H9 (cell line): ENCODE measurements at regions not wholly inside any gene's neighbourhood (a gene's known extent, or its start where the extent isn't known, plus 50 kb on each side); places are given as distances from the start of the nearest gene placed in this dataset.

Experiments
- DNase-seq: peaks from one replicate; pipeline ENCODE4 v3.0.0-alpha.2; 2017
- H2AFZ ChIP-seq: one replicate; pipeline ENCODE4 v1.6.1; 2013; ENCODE audit warnings: mild to moderate bottlenecking, low read length, control low read depth, moderate library complexity
- H2AK5ac ChIP-seq: 2 replicates; pipeline ENCODE4 v1.6.1; 2013; ENCODE audit warnings: low read length, control low read depth, mixed read lengths; ENCODE audit not compliant: insufficient read length
- H2BK120ac ChIP-seq: one replicate; pipeline ENCODE4 v1.6.1; 2013; ENCODE audit warnings: low read depth, mild to moderate bottlenecking, low read length, control low read depth, inconsistent platforms; ENCODE audit not compliant: poor library complexity, severe bottlenecking
- H2BK12ac ChIP-seq: 2 replicates; pipeline ENCODE4 v1.6.1; 2013; ENCODE audit warnings: low read length, control low read depth, mixed read lengths, low read depth; ENCODE audit not compliant: insufficient read length
- H2BK15ac ChIP-seq: 2 replicates; pipeline ENCODE4 v1.6.1; 2013; ENCODE audit warnings: low read depth, low read length, control low read depth
- H2BK20ac ChIP-seq: one replicate; pipeline ENCODE4 v1.6.1; 2013; ENCODE audit warnings: low read depth, mild to moderate bottlenecking, low read length, control low read depth, inconsistent platforms; ENCODE audit not compliant: poor library complexity, severe bottlenecking
- H2BK5ac ChIP-seq: 2 replicates; pipeline ENCODE4 v1.6.1; 2013; ENCODE audit warnings: low read length, control low read depth, mixed read lengths; ENCODE audit not compliant: insufficient read length
- H3K14ac ChIP-seq: 2 replicates; pipeline ENCODE4 v1.6.1; 2013; ENCODE audit warnings: low read length, control low read depth; ENCODE audit not compliant: insufficient read depth
- H3K18ac ChIP-seq: 2 replicates; pipeline ENCODE4 v1.6.1; 2013; ENCODE audit warnings: low read depth, mild to moderate bottlenecking, mixed read lengths, low read length, control low read depth; ENCODE audit not compliant: insufficient read length
- H3K23ac ChIP-seq: 2 replicates; pipeline ENCODE4 v1.6.1; 2013; ENCODE audit warnings: low read length, control low read depth, mixed read lengths, low read depth; ENCODE audit not compliant: insufficient read length
- H3K23me2 ChIP-seq: 2 replicates; pipeline ENCODE4 v1.6.1; 2013; ENCODE audit warnings: low read depth, mild to moderate bottlenecking, mixed read lengths, low read length, control low read depth; ENCODE audit not compliant: insufficient read length, poor library complexity, severe bottlenecking
- H3K27ac ChIP-seq: 2 replicates; pipeline ENCODE4 v1.5.1; 2013; ENCODE audit warnings: low read length, control low read depth, mixed read lengths, low read depth; ENCODE audit not compliant: insufficient read length
- H3K27me3 ChIP-seq: 2 replicates; pipeline ENCODE4 v1.6.1; 2013; ENCODE audit warnings: low read length, control low read depth, inconsistent platforms; ENCODE audit not compliant: insufficient read depth
- H3K4ac ChIP-seq: 2 replicates; pipeline ENCODE4 v1.6.1; 2013; ENCODE audit warnings: low read depth, mild to moderate bottlenecking, control low read depth, inconsistent platforms, low read length, moderate library complexity
- H3K4me1 ChIP-seq: 2 replicates; pipeline ENCODE4 v1.6.1; 2013; ENCODE audit warnings: low read length, control low read depth, inconsistent platforms; ENCODE audit not compliant: insufficient read depth
- H3K4me2 ChIP-seq: 2 replicates; pipeline ENCODE4 v1.6.1; 2013; ENCODE audit warnings: low read length, control low read depth, mixed read lengths; ENCODE audit not compliant: insufficient read length, insufficient read depth
- H3K56ac ChIP-seq: 2 replicates; pipeline ENCODE4 v1.6.1; 2013; ENCODE audit warnings: low read depth, mild to moderate bottlenecking, mixed read lengths, low read length, control low read depth; ENCODE audit not compliant: insufficient read length
- H3K79me1 ChIP-seq: 2 replicates; pipeline ENCODE4 v1.6.1; 2013; ENCODE audit warnings: low read depth, mild to moderate bottlenecking, moderate library complexity, low read length, control low read depth, inconsistent platforms; ENCODE audit not compliant: insufficient read depth, poor library complexity, severe bottlenecking
- H3K79me2 ChIP-seq: 2 replicates; pipeline ENCODE4 v1.6.1; 2013; ENCODE audit warnings: low read length, control low read depth, inconsistent platforms; ENCODE audit not compliant: insufficient read depth
- H3K9ac ChIP-seq: 2 replicates; pipeline ENCODE4 v1.6.1; 2013; ENCODE audit warnings: low read length, control low read depth, mixed read lengths; ENCODE audit not compliant: insufficient read length; ENCODE audit errors: extremely low read depth
- H3K9me3 ChIP-seq: one replicate; pipeline ENCODE4 v1.6.1; 2013; ENCODE audit warnings: low read depth, low read length, inconsistent platforms; ENCODE audit not compliant: control insufficient read depth
- H3T11ph ChIP-seq: one replicate; pipeline ENCODE4 v1.6.1; 2013; ENCODE audit warnings: mild to moderate bottlenecking, low read length, control low read depth, inconsistent platforms
- H4K20me1 ChIP-seq: one replicate; pipeline ENCODE4 v1.6.1; 2013; ENCODE audit not compliant: control insufficient read depth, insufficient read length, insufficient read depth
- H4K5ac ChIP-seq: 2 replicates; pipeline ENCODE4 v1.6.1; 2013; ENCODE audit warnings: low read depth, mild to moderate bottlenecking, mixed read lengths, low read length, control low read depth; ENCODE audit not compliant: insufficient read length
- H4K8ac ChIP-seq: replicated peaks from 2 replicates; pipeline ENCODE4 v1.6.1; 2013; ENCODE audit warnings: low read length, control low read depth, mixed read lengths, low read depth; ENCODE audit not compliant: insufficient read length
- H4K91ac ChIP-seq: 2 replicates; pipeline ENCODE4 v1.6.1; 2013; ENCODE audit warnings: low read depth, mild to moderate bottlenecking, moderate library complexity, mixed read lengths, low read length, control low read depth; ENCODE audit not compliant: insufficient read length
- H3K27ac Mint-ChIP-seq, 3 experiments: 2 replicates in 2 of 3; 3 replicates in 1 of 3; pipeline ENCODE4 v1.8.0; 2020 to 2021; ENCODE audit warnings: mixed read lengths in 3 of 3, mild to moderate bottlenecking in 1 of 3, moderate library complexity in 1 of 3
- H3K27me3 Mint-ChIP-seq: 2 replicates; pipeline ENCODE4 v1.8.0; 2021; ENCODE audit warnings: low read depth, mild to moderate bottlenecking, moderate library complexity, mixed read lengths
- H3K36me3 Mint-ChIP-seq, 3 experiments: 2 replicates in 2 of 3; 3 replicates in 1 of 3; pipeline ENCODE4 v1.8.0; 2020 to 2021; ENCODE audit warnings: low read depth in 3 of 3, mixed read lengths in 3 of 3; ENCODE audit not compliant: insufficient read depth in 1 of 3
- H3K4me1 Mint-ChIP-seq, 2 experiments: 2 replicates each; pipeline ENCODE4 v1.8.0; 2020; ENCODE audit warnings: mixed read lengths in 2 of 2
- H3K4me3 Mint-ChIP-seq, 2 experiments: 2 replicates in 1 of 2; 3 replicates in 1 of 2; pipeline ENCODE4 v1.8.0; 2020 to 2021; ENCODE audit warnings: mild to moderate bottlenecking in 2 of 2, mixed read lengths in 2 of 2, moderate library complexity in 1 of 2
- H3K9me3 Mint-ChIP-seq, 2 experiments: 2 replicates in 1 of 2; 3 replicates in 1 of 2; pipeline ENCODE4 v1.8.0; 2020; ENCODE audit warnings: mild to moderate bottlenecking in 2 of 2, mixed read lengths in 2 of 2, moderate library complexity in 1 of 2
- WGBS: extraction: QIAGEN DNeasy Blood & Tissue Kit; methylation state at CpG from one replicate; pipeline ENCODE4 v1.1.7; 2013; ENCODE audit warnings: missing lambda C conversion rate, low lambda C conversion rate, mixed read lengths; ENCODE audit not compliant: insufficient read length; ENCODE audit errors: extremely low coverage; 5-methylcytosine and 5-hydroxymethylcytosine counted together
- TF ChIP-seq, protein P1 (sequence below): fragments of 200-600 bp; sonication (generic); conservative IDR thresholded peaks from 3 replicates; pipeline ENCODE4 v1.8.0; 2021; ENCODE audit warnings: antibody characterized with exemption, mild to moderate bottlenecking

DNA sequence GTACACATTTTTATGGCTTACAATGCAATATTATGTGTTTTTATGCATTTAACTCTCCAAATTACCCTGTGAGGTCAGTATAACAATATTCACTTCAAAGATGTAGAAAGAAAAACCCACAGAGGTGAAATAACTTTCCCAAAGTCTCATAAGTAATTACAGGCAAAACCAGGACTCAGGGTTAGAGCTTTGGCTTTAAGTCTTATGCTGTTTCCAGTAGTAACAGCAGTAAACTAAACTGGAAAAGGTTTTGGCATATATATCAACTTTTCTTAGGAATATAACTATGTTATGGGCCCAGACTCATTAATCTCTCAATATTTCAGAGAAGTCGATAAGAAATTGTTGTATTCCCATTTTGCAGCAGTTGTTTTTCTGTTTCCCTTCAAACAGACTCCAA lies 206.3 kb upstream of the KCNMB2 start:
- H2BK20ac ChIP-seq, result no peak overlapping the region
- H4K20me1 ChIP-seq, result no peaks in the 10 kb centered on the region
- Mint-ChIP-seq H3K36me3 (no peaks in the 10 kb centered on the region), H3K9me3 (no peaks in the 10 kb centered on the region), H3K4me3 (no peak overlapping the region), H3K4me1 (no peaks in the 10 kb centered on the region), H3K27me3 (no peaks in the 10 kb centered on the region), H3K27ac (no peak overlapping the region)
- no peak overlapping the region for H3K4ac ChIP-seq
- no peak overlapping the region for H3K18ac ChIP-seq
- H3K9ac ChIP-seq, result no peak overlapping the region
- no peaks in the 10 kb centered on the region for H3K79me1 ChIP-seq
- no peak overlapping the region for H3K27ac ChIP-seq
- no peak overlapping the region for H4K8ac ChIP-seq
- no peak overlapping the region for H3K4me2 ChIP-seq
- no peaks in the 10 kb centered on the region for H3K23me2 ChIP-seq
- TF ChIP-seq, protein P1, sequence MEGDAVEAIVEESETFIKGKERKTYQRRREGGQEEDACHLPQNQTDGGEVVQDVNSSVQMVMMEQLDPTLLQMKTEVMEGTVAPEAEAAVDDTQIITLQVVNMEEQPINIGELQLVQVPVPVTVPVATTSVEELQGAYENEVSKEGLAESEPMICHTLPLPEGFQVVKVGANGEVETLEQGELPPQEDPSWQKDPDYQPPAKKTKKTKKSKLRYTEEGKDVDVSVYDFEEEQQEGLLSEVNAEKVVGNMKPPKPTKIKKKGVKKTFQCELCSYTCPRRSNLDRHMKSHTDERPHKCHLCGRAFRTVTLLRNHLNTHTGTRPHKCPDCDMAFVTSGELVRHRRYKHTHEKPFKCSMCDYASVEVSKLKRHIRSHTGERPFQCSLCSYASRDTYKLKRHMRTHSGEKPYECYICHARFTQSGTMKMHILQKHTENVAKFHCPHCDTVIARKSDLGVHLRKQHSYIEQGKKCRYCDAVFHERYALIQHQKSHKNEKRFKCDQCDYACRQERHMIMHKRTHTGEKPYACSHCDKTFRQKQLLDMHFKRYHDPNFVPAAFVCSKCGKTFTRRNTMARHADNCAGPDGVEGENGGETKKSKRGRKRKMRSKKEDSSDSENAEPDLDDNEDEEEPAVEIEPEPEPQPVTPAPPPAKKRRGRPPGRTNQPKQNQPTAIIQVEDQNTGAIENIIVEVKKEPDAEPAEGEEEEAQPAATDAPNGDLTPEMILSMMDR, result no peak
- no peak overlapping the region for H2BK12ac ChIP-seq
- no peak overlapping the region for H4K5ac ChIP-seq
- H3T11ph ChIP-seq, result no peak overlapping the region
- no peak overlapping the region for H3K14ac ChIP-seq
- no peak overlapping the region for H2BK15ac ChIP-seq
- H3K9me3 ChIP-seq, result no peaks in the 10 kb centered on the region
- no peak overlapping the region for H2BK120ac ChIP-seq
- no peak overlapping the region for H3K23ac ChIP-seq
- no peaks in the 10 kb centered on the region for H3K27me3 ChIP-seq
- WGBS, result no CpG with 5 or more reads among the region's 1 CpG
- H2BK5ac ChIP-seq, result no peak overlapping the region
- no peak for DNase-seq
- H3K79me2 ChIP-seq, result no peaks in the 10 kb centered on the region
- no peak overlapping the region for H2AK5ac ChIP-seq
- no peak overlapping the region for H2AFZ ChIP-seq
- H4K91ac ChIP-seq, result no peak overlapping the region
- no peak overlapping the region for H3K56ac ChIP-seq
- H3K4me1 ChIP-seq, result no peaks in the 10 kb centered on the region
